ENCODE measurements at regions not wholly inside any gene's neighbourhood (a gene's known extent, or its start where the extent isn't known, plus 50 kb on each side); places are given as distances from the start of the nearest gene placed in this dataset.

DNA sequence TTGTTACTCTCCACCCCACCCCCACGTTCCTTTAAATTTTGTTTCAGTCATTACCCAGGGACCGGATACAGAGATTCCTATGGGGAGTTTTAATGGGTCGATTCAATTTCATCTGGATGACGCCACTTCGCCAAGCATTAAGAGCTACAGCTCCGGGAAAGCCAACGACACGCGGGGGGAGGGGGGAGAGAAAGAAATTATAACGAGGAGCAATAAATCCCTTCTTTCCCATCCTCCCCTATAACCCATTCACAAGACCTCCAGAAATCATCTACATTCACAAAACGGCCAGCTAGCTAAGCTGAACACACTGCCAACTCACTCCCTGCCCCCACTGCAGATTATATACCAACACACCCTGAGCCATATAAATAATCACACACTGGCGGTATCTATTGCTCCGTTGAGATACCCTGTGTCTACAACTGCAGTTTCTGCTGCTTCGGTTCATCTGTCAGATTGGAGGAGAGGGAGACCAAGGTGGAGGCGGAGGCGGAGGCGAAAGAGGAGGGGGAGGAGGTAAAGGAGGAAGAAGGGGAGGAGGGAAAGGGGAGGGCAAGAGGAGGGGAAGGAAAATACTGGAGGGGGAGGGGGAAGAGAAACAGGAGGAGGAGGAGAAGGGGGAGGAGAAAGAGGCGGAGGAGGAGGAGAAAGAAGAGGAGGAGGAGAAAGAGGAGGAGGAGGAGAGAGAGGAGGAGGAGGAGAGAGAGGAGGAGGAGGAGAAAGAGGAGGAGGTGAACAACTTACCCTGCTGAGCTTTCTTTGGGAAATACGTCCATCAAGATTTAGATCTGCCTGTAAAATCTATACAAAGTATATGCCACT lies 113.9 kb upstream of the VAMP7 start:
- TF ChIP-seq, protein P1, sequence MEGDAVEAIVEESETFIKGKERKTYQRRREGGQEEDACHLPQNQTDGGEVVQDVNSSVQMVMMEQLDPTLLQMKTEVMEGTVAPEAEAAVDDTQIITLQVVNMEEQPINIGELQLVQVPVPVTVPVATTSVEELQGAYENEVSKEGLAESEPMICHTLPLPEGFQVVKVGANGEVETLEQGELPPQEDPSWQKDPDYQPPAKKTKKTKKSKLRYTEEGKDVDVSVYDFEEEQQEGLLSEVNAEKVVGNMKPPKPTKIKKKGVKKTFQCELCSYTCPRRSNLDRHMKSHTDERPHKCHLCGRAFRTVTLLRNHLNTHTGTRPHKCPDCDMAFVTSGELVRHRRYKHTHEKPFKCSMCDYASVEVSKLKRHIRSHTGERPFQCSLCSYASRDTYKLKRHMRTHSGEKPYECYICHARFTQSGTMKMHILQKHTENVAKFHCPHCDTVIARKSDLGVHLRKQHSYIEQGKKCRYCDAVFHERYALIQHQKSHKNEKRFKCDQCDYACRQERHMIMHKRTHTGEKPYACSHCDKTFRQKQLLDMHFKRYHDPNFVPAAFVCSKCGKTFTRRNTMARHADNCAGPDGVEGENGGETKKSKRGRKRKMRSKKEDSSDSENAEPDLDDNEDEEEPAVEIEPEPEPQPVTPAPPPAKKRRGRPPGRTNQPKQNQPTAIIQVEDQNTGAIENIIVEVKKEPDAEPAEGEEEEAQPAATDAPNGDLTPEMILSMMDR (conservative IDR thresholded peaks at IDR 0.05; ENCODE audit: low read depth, low read length) = no peak
- no peak for TF ChIP-seq EZH2 (IDR thresholded peaks at IDR 0.05; ENCODE audit: borderline replicate concordance, low read depth, low read length, poor library complexity, severe bottlenecking)

Data from A673 (cell line).